Activated T-cell treated with anti-CD3 and anti-CD28 coated beads, Interleukin-2, amount 50 U/mL, for 48 hours (primary cell): ENCODE measurements at regions not wholly inside any gene's neighbourhood (a gene's known extent, or its start where the extent isn't known, plus 50 kb on each side); places are given as distances from the start of the nearest gene placed in this dataset.

Source experiments
- DNase-seq, 2 experiments: peaks; one replicate each; pipeline ENCODE4 v3.0.0-alpha.2; 2020

- no peak for DNase-seq
Measured at GRCh38 chr11:8740129-8740528, 57.5 kb downstream of the RPL27A start.

GRCh38 chr11:8744423-8744822 lies 61.8 kb downstream of the RPL27A start:
- no peak for DNase-seq

- DNase-seq = no peak
Measured at GRCh38 chr11:8745431-8746253, 63.0 kb downstream of the RPL27A start.

DNA sequence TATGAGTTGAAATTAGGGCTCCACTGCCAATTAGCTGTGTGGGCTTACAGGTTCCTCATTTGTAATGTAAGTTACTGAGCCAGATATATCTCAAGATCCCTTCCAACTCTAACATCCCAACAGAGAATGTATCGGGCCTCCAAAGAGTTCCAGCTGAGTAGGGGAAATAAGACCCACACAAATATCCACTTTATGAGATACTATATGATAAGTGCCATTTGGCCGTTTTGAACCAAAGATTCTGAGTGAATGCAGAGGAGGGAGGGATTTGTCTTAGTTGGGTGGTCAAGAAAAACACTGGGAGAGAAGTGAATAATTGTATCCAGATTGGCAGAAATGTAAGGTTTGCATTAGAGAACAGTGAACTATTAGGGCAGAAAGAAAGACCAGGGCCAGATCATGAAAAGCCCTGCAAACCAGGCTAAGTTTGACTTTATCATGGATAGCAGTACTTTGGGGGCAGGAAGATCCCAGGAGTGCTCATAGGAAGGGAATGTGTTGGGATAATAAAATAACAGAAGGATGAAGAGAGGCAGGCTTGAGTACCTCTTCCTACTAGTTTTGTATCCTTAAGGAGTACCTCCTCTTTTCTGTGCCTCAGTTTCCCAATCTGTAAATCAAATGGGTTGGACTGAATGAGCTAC lies 63.9 kb downstream of the RPL27A start:
- no peak for DNase-seq

- no peak for DNase-seq
Measured at GRCh38 chr11:8747173-8747572, 64.6 kb downstream of the RPL27A start.

DNA sequence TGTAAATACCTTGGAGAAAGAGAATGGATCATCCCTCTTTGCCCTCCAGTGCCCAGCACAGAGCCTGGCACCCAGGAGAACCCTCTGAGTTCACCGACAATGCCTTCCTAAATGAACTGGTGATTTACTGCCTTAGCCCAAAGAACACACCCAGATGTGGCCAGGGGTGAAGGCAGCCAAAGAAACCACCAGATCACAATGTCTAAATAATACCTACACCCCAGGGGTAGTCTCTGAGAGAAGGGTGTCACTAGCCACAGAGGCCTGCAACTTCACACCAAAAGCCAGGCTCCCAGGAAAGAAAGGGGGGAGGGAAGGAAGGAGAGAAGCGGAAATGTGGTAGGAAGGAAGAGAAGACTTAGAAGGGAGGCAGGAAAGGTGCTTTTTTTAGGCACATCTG lies 65.7 kb downstream of the RPL27A start:
- no peak for DNase-seq

DNA sequence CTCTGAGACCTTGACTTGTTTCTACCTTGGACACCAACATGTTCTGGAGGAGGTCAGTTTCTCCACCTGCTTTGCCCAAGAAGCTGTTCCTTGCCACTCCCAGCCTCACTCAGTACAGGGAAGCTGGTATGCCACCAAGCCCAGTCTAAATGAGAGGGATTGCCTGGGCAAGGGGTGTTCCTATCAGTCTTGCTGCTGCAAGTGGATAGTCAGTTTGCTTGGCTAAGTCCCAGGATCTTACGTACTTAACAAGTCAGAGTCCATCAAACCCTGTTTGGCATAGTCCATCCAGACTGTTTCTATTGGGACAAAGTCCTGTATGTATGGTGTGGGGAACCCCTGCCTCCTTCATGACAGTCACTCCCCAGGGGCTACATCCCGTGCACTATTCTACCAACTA lies 66.6 kb downstream of the RPL27A start:
- no peak for DNase-seq

GRCh38 chr11:8754241-8754640 lies 71.6 kb downstream of the RPL27A start:
- DNase-seq = no peak

DNA sequence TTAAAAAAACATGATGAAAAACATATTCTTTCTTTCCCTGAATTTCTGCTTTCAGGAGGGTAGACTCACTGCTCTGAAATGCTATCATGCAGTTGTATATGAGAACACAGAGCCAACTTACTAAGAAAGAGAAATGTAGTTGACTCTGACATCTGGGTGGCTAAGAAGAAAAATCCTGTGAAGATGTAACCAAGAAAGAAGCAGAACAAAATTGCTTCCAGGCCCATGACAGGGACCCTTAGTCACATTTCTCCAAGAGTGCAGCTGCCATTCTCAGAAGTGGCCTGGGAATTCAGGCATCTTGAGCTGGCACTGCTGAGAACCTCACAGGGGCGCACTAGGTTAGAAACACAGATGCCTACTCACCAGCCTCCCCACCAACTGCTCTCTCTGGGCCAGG lies 73.6 kb downstream of the RPL27A start:
- DNase-seq = no peak

DNA sequence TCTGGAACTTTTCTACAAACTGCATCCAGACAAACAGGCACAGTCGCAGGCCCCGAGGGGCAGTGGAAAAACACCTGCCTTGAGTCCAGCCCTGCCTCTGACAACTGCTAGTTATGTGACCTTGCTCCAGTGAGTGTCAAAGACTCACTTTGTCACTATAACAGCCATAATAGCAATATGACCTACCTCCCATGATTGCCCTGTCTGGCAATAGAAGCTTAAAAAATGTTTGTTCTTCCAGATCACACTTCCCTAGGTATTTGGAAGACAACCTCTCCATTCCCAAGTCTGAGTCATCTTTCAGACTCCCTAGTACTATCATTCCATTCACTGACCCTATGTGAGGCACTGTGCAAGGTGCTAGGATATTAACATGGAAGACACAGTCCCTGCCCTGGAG lies 74.5 kb downstream of the RPL27A start:
- DNase-seq = no peak

DNA sequence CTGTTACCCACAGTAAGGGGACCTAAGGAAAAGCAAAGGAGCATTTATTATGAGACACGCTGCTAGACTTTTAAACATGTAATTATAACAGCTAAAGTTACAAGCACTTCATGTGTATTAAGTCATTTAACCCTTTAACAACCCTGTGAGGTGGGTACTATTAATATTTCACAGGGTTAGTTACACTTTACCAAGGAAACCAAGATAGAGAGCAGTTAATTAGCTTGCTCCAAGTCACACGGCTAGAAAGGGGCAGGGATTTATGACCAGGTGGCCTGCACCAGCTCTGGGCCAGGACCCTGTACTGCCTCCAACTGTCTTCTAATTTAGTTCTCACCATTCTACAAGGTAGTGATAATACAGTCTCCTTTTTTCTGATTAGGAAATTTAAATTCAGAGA lies 74.9 kb downstream of the RPL27A start:
- no peak for DNase-seq

DNA sequence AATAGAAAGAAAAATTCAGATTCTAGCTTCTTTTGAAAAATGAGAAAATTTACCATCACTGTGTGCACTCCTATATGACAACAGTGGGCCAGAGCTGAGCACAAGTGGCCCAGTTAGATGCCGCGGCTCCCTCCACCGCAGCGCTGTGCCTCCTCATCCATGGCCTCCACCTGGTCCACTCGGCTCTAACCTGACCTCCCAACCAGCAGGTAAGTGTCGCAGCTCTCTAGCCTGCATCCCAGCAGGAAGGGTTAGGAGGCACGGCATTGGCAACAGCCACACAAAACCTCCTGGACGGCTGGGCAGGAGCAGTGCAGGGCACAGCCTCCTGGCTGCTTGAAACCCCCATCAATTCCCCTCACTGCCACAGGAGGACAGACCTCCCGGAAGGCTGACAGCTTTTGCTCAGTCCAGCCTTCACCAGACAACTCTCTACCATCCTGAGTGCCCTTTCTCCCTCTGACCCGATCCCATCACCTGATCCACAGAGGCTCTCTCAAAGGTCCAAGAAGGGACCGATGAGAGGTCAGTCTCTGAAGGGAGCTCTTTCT lies 76.1 kb downstream of the RPL27A start:
- no peak for DNase-seq

- DNase-seq = no peak
Measured at GRCh38 chr11:8759634-8760033, 77.0 kb downstream of the RPL27A start.

DNA sequence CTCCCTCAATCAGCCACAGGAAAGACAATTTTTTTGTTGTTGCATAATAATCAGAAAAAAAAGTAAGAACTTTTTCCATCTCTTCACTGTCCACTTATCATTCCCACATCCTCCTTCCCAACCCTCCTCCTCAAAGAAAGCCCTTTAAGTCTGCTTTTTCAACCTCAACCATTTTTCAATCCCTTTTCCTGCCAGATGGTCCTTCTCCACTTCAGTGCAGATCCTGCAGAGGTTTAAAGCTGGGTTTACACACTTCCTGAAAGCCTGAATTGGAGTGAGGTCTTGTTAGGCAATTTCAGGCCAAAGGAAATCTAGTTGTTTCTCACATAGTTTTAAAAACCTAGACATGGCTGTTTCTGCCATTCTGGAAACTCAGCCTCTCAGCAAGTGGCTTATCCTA lies 78.3 kb downstream of the RPL27A start:
- no peak for DNase-seq

- DNase-seq = no peak
Measured at GRCh38 chr11:8763070-8763685, 80.6 kb downstream of the RPL27A start.

DNA sequence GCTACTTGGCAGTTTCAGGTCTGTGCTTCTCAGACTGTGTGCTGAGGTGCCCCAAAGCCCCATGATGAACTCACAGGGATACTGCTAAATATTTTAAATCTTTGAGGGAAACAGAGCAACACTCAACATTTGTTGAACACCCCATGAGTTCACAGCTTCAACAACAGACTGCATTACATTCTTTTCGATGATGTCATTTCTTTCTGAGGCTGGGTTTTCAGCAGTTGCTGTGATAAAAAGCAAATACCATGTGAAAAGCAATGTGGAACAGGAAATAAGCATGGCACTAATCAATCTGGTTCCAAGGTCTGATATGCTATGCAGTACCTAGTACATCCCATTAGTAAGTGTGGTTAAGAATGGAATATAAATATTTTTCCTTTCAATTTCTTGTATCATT lies 82.7 kb downstream of the RPL27A start:
- no peak for DNase-seq

DNA sequence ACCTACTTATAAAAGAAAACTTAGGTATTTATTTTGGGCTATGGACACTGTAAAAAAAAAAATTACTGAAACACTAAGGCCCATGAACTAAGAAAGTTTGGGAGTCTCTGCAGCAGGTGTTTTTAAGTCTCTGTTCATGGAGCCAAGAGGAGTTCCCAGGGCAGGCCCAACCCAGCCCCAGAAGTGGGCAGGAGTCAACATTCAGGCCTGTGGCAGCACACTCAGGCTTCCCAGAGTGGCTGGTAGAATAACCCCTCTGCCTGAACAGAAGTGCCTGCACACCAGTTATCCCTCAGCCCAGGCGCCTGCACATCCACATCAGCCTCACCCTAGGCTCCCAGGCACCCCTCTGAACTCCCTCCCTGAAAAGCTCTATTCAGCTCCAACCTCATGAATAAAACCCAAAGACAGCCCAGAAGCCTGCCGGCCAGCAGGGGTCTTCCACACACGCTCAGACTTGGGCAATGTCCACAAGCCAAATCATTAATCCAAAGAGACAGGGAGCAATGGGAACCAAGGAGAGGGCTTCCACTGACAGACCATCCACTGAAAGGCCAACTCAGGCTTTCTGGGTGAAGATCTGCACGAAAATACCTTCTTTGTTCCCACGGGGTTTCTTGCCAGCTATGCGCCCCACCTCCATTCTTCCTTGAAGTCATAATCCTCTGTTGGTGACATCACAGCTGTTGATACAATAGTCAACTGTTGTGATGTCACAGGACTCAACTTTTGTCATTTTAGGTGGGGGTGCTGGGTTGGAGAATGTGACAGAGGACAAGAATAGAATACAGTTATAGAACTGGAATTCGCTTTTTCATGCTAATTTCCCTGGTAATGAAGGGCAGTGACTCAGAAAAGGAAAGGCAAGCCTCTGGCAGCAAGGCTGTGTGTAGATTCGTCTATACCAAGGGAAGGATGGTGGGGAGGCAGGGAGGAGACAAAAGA lies 83.7 kb downstream of the RPL27A start:
- no peak for DNase-seq

DNA sequence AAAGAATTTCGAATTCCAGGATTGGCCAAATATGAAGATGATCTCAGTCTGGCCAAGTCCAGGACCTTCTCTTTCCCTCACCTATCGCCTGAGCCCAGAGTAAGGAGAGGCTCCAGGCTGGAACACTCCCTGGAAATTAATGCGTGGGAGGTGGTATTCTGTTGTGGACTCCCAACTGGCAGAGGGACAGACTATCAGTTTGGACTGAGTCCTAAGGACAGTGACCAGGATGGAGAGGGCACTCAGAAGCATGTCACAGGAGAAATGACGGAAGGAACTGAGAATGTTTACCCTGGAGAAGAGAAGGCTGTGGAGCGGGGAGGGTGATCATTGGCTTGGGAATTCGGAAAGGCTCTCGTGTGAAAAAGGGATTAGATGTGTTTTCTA lies 84.4 kb downstream of the RPL27A start:
- no peak for DNase-seq

GRCh38 chr11:8767466-8768142 lies 85.0 kb downstream of the RPL27A start:
- no peak for DNase-seq

- no peak for DNase-seq
Measured at GRCh38 chr11:8768625-8769333, 86.2 kb downstream of the RPL27A start.
